ENCODE measurements at regions not wholly inside any gene's neighbourhood (a gene's known extent, or its start where the extent isn't known, plus 50 kb on each side); places are given as distances from the start of the nearest gene placed in this dataset.

GRCh38 chr3:137071104-137071503, 113.3 kb downstream of the IL20RB start:
- Histone ChIP-seq H3K36me3 (no peaks in the 10 kb centered on the region), H3K9me3 (no peaks in the 10 kb centered on the region), H3K27me3 (replicated peaks in 1 of 7) (peaks cover 0 to 6% (median 0%) of the 10 kb centered on the region in 7 donors), H3K4me1 (no peaks in the 10 kb centered on the region), H3K4me3 (no peak overlapping the region), H3K27ac (no peak overlapping the region)
- intact Hi-C loops (cut with DNase I; ENCODE audit: low total_unique reads): no loop called here
- no peak for TF ChIP-seq POLR2AphosphoS5 (IDR thresholded peaks at IDR 0.05)
- TF ChIP-seq CTCF (IDR thresholded peaks at IDR 0.05 in 8 of 11, conservative IDR thresholded peaks at IDR 0.05 in 3 of 11): no peak
- no peak for TF ChIP-seq POLR2A (IDR thresholded peaks at IDR 0.05)
- WGBS, 5 donors: 40 to 63% (median 55%) methylated on average over 1 of the region's 1 CpG
- no peak for DNase-seq

- no peak for DNase-seq
- intact Hi-C loops (cut with DNase I; ENCODE audit: low total_unique reads): no loop called here
- Histone ChIP-seq H3K27me3 (replicated peaks in 1 of 7) (peaks cover 0 to 6% (median 0%) of the 10 kb centered on the region in 7 donors), H3K4me1 (no peaks in the 10 kb centered on the region), H3K4me3 (no peak overlapping the region), H3K27ac (no peak overlapping the region), H3K9me3 (no peaks in the 10 kb centered on the region), H3K36me3 (no peaks in the 10 kb centered on the region)
- 72 to 93% (median 85%) methylated on average over 2 of the region's 2 CpGs for WGBS, 5 donors
- TF ChIP-seq POLR2A (IDR thresholded peaks at IDR 0.05) (no peak), POLR2AphosphoS5 (IDR thresholded peaks at IDR 0.05) (no peak), CTCF (IDR thresholded peaks at IDR 0.05 in 8 of 11, conservative IDR thresholded peaks at IDR 0.05 in 3 of 11) (no peak)
Measured at GRCh38 chr3:137075020-137075419, 117.2 kb downstream of the IL20RB start.

GRCh38 chr3:137078040-137078439, 120.3 kb downstream of the IL20RB start:
- Histone ChIP-seq H3K9me3 (no peaks in the 10 kb centered on the region), H3K27me3 (replicated peaks in 1 of 7) (peaks cover 0 to 11% (median 0%) of the 10 kb centered on the region in 7 donors), H3K27ac (no peak overlapping the region), H3K4me1 (no peaks in the 10 kb centered on the region), H3K4me3 (no peak overlapping the region), H3K36me3 (no peaks in the 10 kb centered on the region)
- no peak for DNase-seq
- 75 to 89% (median 77%) methylated on average over 2 of the region's 2 CpGs for WGBS, 5 donors
- intact Hi-C loops (cut with DNase I; ENCODE audit: low total_unique reads): no loop called here
- TF ChIP-seq POLR2A (IDR thresholded peaks at IDR 0.05): no peak
- TF ChIP-seq POLR2AphosphoS5 (IDR thresholded peaks at IDR 0.05): no peak
- TF ChIP-seq CTCF (IDR thresholded peaks at IDR 0.05 in 8 of 11, conservative IDR thresholded peaks at IDR 0.05 in 3 of 11): no peak

GRCh38 chr3:137079571-137079970, 121.8 kb downstream of the IL20RB start:
- Histone ChIP-seq H3K27ac (no peak overlapping the region), H3K9me3 (no peaks in the 10 kb centered on the region), H3K27me3 (replicated peaks in 1 of 7) (peaks cover 0 to 11% (median 0%) of the 10 kb centered on the region in 7 donors), H3K36me3 (no peaks in the 10 kb centered on the region), H3K4me3 (no peak overlapping the region), H3K4me1 (no peaks in the 10 kb centered on the region)
- DNase-seq: no peak
- TF ChIP-seq POLR2A (IDR thresholded peaks at IDR 0.05) (no peak), CTCF (IDR thresholded peaks at IDR 0.05 in 8 of 11, conservative IDR thresholded peaks at IDR 0.05 in 3 of 11) (no peak), POLR2AphosphoS5 (IDR thresholded peaks at IDR 0.05) (no peak)
- intact Hi-C loops (cut with DNase I; ENCODE audit: low total_unique reads): no loop called here
- 77 to 93% (median 90%) methylated on average over 2 of the region's 2 CpGs for WGBS, 5 donors
